Neural progenitor cell (in vitro differentiated cells): ENCODE measurements at regions not wholly inside any gene's neighbourhood (a gene's known extent, or its start where the extent isn't known, plus 50 kb on each side); places are given as distances from the start of the nearest gene placed in this dataset.

Experiments
- CTCF ChIP-seq: fragments of 200-600 bp; sonication (generic); IDR thresholded peaks from 2 replicates; pipeline ENCODE4 v1.5.1; 2017; ENCODE audit warnings: antibody characterized with exemption, mild to moderate bottlenecking
- EZH2 ChIP-seq: fragments of 200-600 bp; sonication (generic); IDR thresholded peaks from 2 replicates; pipeline ENCODE4 v1.6.1; 2017; ENCODE audit warnings: antibody characterized with exemption, mild to moderate bottlenecking, moderate library complexity
- EZH2phosphoT487 ChIP-seq: fragments of 200-600 bp; sonication (generic); IDR thresholded peaks from 2 replicates; pipeline ENCODE4 v1.6.1; 2017; ENCODE audit warnings: antibody characterized with exemption

- TF ChIP-seq CTCF (no peak), EZH2phosphoT487 (no peak), EZH2 (no peak)
Measured at GRCh38 chr2:238557936-238558335, 131.2 kb downstream of the ASB1 start.
